Upper lobe of left lung (tissue), 6 donors: ENCODE measurements at regions not wholly inside any gene's neighbourhood (a gene's known extent, or its start where the extent isn't known, plus 50 kb on each side); places are given as distances from the start of the nearest gene placed in this dataset.
A peak's percentile ranks its signal among the peaks of the same experiment; 100 is the strongest.

ENCODE experiments used
- ATAC-seq, 2 donors: fragments of 200-7000 bp; cut with Tn5 transposase; one replicate each; pipeline ENCODE4 v1.9.1; 2022; ENCODE audit warnings: mild to moderate bottlenecking in 2 of 2, moderate library complexity in 2 of 2; ENCODE audit not compliant: low FRiP score in 2 of 2
- DNase-seq, 2 donors: peaks; one replicate each; pipeline ENCODE4 v3.0.0-alpha.2; 2019 to 2020
- H3K27ac ChIP-seq, 4 donors: fragments of 200-600 bp; sonication (generic); one replicate each; pipeline ENCODE4 v1.5.1; 2016 to 2019
- H3K27me3 ChIP-seq, 4 donors: fragments of 200-600 bp; sonication (generic); one replicate each; pipeline ENCODE4 v1.5.1; 2017 to 2019
- H3K36me3 ChIP-seq, 4 donors: fragments of 200-600 bp; sonication (generic); one replicate each; pipeline ENCODE4 v1.5.1; 2016 to 2019
- H3K4me1 ChIP-seq, 4 donors: fragments of 200-600 bp; sonication (generic); one replicate each; pipeline ENCODE4 v1.5.1; 2018 to 2019
- H3K4me3 ChIP-seq, 4 donors: fragments of 200-600 bp; sonication (generic); one replicate each; pipeline ENCODE4 v1.5.1; 2017 to 2019; ENCODE audit warnings: mild to moderate bottlenecking in 2 of 4, moderate library complexity in 1 of 4
- H3K9me3 ChIP-seq, 4 donors: fragments of 200-600 bp; sonication (generic); one replicate each; pipeline ENCODE4 v1.5.1; 2018 to 2019
- EP300 ChIP-seq, 4 donors: sonication (generic); formaldehyde crosslinking; IDR thresholded peaks; one replicate each; pipeline ENCODE4 v1.5.1; 2017; ENCODE audit warnings: antibody characterized with exemption in 4 of 4, control low read depth in 2 of 4
- POLR2A ChIP-seq, 4 donors: fragments of 450-650 bp; IDR thresholded peaks; one replicate each; pipeline ENCODE4 v1.5.1; 2016 to 2017; ENCODE audit warnings: antibody characterized with exemption in 4 of 4, mild to moderate bottlenecking in 2 of 4
- POLR2AphosphoS5 ChIP-seq, 2 donors: sonication (generic); formaldehyde crosslinking; IDR thresholded peaks; one replicate each; pipeline ENCODE4 v1.5.1; 2017; ENCODE audit warnings: antibody characterized with exemption in 2 of 2
- WGBS, 2 donors: methylation state at CpG; one replicate each; pipeline ENCODE4 v1.1.5; 2017 to 2018; 5-methylcytosine and 5-hydroxymethylcytosine counted together
- TF ChIP-seq, protein P1 (sequence below), 6 experiments: fragments of 450-650 bp in 4 of 6; fragments of 200-600 bp in 2 of 6; sonication (generic) in 2 of 6; IDR thresholded peaks; one replicate each; pipeline ENCODE4 v1.5.1; 2016 to 2019; ENCODE audit warnings: antibody characterized with exemption in 6 of 6
- donor health status: DM: no; HTN: no; CAD: no; lungs with moderate emphysema.
- donor health status: DM: no; HTN: yes; CAD: no; lungs with severe emphysema.

- WGBS, 2 donors, result 92 to 94% methylated on average over 2 of the region's 2 CpGs
- Histone ChIP-seq H3K27me3 (no peaks in the 10 kb centered on the region), H3K4me1 (peaks cover 0 to 2% (median under 1%) of the 10 kb centered on the region in 4 donors), H3K9me3 (no peaks in the 10 kb centered on the region), H3K27ac (no peak overlapping the region), H3K4me3 (no peak overlapping the region), H3K36me3 (no peaks in the 10 kb centered on the region)
- TF ChIP-seq POLR2AphosphoS5 (IDR thresholded peaks at IDR 0.05) (no peak), POLR2A (IDR thresholded peaks at IDR 0.05) (no peak), EP300 (IDR thresholded peaks at IDR 0.05) (no peak)
- TF ChIP-seq, protein P1, sequence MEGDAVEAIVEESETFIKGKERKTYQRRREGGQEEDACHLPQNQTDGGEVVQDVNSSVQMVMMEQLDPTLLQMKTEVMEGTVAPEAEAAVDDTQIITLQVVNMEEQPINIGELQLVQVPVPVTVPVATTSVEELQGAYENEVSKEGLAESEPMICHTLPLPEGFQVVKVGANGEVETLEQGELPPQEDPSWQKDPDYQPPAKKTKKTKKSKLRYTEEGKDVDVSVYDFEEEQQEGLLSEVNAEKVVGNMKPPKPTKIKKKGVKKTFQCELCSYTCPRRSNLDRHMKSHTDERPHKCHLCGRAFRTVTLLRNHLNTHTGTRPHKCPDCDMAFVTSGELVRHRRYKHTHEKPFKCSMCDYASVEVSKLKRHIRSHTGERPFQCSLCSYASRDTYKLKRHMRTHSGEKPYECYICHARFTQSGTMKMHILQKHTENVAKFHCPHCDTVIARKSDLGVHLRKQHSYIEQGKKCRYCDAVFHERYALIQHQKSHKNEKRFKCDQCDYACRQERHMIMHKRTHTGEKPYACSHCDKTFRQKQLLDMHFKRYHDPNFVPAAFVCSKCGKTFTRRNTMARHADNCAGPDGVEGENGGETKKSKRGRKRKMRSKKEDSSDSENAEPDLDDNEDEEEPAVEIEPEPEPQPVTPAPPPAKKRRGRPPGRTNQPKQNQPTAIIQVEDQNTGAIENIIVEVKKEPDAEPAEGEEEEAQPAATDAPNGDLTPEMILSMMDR (IDR thresholded peaks at IDR 0.05), result no peak
- no peak for DNase-seq
- no peak for ATAC-seq
Measured at GRCh38 chr5:5985332-5985731, 393.0 kb downstream of the MED10 start.

- no peak overlapping the region for H3K27ac ChIP-seq
- H3K4me3 ChIP-seq, result no peak overlapping the region
- H3K27me3 ChIP-seq, result no peaks in the 10 kb centered on the region
- no peaks in the 10 kb centered on the region for H3K36me3 ChIP-seq
- TF ChIP-seq POLR2A (IDR thresholded peaks at IDR 0.05), result no peak
- TF ChIP-seq, protein P1 (IDR thresholded peaks at IDR 0.05), result no peak
- peak in 1 of 4 donors; percentile 60 for TF ChIP-seq EP300 (IDR thresholded peaks at IDR 0.05)
- ATAC-seq, result no peak
- H3K9me3 ChIP-seq, result no peaks in the 10 kb centered on the region
- H3K4me1 ChIP-seq, result peaks cover 5 to 19% (median 9%) of the 10 kb centered on the region in 4 donors
- peak in 1 of 2 donors; percentile 47 for DNase-seq
- WGBS, 2 donors, result 66 to 72% methylated on average over 11 of the region's 11 CpGs
Measured at GRCh38 chr5:5983261-5983980, 394.9 kb downstream of the MED10 start.

DNA sequence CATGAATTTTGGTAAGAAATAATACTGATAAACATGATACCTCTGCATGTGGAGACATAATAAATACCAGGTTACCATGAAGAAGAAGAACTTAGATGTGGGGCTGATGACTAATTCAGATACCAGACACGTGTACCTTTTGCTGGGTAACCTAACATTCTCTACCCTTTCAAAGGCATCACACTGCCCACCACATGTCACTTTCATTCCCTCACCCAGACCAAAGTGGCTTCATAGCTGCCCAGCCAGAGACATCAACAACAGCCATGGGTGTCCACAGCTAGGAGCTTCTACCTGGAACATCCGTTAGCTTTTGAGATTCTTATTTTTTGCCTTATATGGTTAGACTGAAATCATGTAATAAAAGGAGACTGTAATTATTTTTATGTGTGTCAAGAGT, 396.8 kb downstream of the MED10 start:
- no peak for DNase-seq
- H3K9me3 ChIP-seq, result no peaks in the 10 kb centered on the region
- 82 to 87% methylated on average over 2 of the region's 2 CpGs for WGBS, 2 donors
- H3K27ac ChIP-seq, result no peak overlapping the region
- no peak overlapping the region for H3K4me3 ChIP-seq
- H3K27me3 ChIP-seq, result no peaks in the 10 kb centered on the region
- no peak for ATAC-seq
- TF ChIP-seq POLR2A (IDR thresholded peaks at IDR 0.05) (no peak), POLR2AphosphoS5 (IDR thresholded peaks at IDR 0.05) (no peak), EP300 (IDR thresholded peaks at IDR 0.05) (no peak)
- TF ChIP-seq, protein P1 (IDR thresholded peaks at IDR 0.05), result no peak
- peaks cover 5 to 23% (median 9%) of the 10 kb centered on the region in 4 donors for H3K4me1 ChIP-seq
- H3K36me3 ChIP-seq, result no peaks in the 10 kb centered on the region

DNA sequence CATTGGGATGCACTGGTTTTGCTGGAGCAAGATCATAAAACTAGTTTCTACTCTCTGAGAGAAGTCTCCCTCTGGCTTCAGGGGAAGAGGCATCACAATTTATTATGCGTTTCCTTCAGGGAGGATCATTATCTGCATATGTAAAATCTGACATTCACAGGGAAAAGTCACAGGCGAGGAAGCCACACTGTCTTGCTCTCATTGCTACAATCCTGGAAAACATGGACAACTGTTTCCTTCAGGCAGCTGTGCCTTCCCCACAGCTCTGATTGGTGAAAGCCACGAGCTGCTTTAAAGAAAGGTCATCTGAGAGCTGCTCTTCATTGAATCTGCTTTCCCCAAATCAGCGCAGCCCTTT, 397.8 kb downstream of the MED10 start:
- Histone ChIP-seq H3K27me3 (no peaks in the 10 kb centered on the region), H3K9me3 (no peaks in the 10 kb centered on the region), H3K4me3 (no peak overlapping the region), H3K4me1 (peaks cover 5 to 23% (median 9%) of the 10 kb centered on the region in 4 donors), H3K36me3 (no peaks in the 10 kb centered on the region), H3K27ac (no peak overlapping the region)
- WGBS, 2 donors, result 67% methylated on average over 4 of the region's 4 CpGs
- no peak for ATAC-seq
- no peak for DNase-seq
- TF ChIP-seq POLR2AphosphoS5 (IDR thresholded peaks at IDR 0.05), result no peak
- no peak for TF ChIP-seq EP300 (IDR thresholded peaks at IDR 0.05)
- no peak for TF ChIP-seq POLR2A (IDR thresholded peaks at IDR 0.05)
- TF ChIP-seq, protein P1 (IDR thresholded peaks at IDR 0.05), result no peak
